ENCODE measurements at regions not wholly inside any gene's neighbourhood (a gene's known extent, or its start where the extent isn't known, plus 50 kb on each side); places are given as distances from the start of the nearest gene placed in this dataset.
A peak's percentile ranks its signal among the peaks of the same experiment; 100 is the strongest.

DNA sequence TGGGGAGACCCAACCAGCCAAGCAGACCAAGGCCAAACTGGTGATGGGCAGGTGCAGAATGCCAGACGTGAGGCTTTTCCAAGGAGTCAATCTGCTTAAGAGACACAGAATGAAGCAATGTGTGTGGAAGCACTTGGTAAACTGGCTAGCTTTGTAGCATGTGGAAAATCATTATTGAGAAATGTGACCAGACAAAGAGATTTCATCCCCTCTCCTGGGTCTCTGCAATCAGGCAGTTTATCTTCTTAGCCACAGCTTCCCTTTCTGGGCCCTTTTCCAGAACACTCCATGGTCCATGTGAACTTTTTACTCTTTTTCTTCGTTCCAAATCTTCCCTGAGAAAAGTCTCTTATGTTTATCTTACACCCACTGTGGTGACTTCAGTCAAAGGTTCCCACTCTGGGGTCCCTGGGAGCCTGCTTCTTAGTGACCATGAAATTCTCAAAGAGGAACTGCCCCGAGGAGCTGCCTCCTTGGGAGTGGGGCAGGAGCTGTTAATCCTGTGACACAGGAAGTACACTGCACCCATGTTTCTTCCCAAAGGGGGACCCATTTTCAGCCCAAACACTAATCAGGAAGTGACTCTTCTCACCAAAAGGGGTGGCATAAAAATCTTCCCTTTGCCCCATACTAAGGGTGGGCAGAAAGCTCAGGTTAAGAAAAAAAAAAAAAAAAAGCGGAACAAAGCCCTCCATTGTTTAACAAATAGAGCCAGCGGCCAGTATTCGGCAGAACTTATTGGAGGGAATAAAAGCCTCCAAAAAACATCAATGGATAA, 346.2 kb upstream of the ASIC2 start:
- DNase-seq = no peak

DNA sequence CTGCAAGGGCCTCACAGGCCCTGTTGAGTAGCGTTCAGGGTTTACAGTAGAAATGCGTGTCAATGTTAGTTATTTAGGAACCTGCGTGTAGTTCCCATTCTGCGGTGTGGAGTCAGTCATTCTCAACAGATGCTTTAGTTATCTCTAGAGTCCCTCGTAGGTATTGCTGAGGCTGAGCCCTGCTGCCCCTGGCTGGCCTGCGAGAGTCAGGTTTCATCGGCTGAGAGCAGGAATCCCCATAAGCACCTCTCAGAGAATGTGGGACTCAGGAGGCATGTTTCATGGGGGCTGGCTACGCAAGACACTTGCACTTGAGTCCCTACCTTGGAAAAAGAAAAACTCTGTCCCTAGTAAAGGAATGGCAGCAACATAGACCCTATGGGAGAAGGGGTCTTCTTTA, 347.5 kb upstream of the ASIC2 start:
- DNase-seq = no peak

DNA sequence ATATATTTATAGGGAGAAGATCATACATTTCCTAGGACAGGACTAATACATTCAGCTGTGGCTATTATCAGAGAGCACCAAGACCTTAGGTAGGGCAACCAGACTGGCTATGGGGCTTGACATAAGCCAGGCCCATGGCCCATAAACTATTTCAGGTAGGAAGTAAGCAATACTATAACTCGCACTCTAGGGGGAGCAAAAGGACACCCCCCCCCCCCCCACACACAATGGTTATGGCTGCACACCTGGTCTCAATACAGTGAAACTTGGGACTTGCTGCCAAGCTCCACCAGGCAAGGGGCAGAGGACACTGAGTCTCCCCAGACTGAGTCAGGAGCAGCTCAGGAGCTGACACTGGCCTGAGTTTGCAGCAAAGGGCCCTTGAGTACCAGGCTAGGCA, 348.9 kb upstream of the ASIC2 start:
- no peak for DNase-seq

DNA sequence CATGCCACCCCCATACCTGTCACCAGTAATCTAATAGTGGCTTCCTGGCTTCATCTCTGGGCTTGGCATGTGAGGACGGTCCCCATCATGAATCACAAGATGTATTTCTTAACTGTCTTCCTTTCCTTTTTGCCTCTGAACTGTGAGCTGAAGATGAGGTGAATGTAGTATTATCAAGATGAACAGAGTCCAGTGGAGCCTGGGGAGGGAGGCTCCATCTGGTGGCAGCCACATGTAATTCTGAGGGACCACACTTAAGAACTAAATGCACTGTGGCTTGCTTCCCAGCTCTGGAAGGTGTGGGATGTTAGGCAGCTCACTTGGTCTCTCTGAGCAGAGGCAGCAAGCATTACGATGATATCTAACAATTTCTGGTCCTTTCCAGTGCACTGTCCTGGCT, 354.9 kb upstream of the ASIC2 start:
- peak in 21 of 56 donors; percentile 1 to 53 (median 16) for DNase-seq

DNA sequence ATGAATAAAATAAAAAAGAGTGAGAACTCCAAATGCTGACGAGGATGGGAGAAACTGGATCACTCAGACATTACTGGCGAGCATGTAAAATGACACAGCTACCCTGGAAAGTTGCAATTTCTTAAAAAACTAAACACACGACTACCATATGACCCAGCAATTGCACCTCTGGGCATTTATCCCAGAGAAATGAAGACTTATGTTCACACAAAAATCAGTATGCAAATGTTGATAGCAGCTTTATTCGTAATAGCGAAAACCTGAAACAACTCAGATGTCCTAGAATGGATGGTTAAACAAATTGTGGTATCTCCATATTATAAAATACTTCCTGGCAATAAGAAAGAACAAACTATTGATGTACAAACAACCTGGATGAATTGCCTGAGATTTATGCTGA, 357.2 kb upstream of the ASIC2 start:
- no peak for DNase-seq

DNA sequence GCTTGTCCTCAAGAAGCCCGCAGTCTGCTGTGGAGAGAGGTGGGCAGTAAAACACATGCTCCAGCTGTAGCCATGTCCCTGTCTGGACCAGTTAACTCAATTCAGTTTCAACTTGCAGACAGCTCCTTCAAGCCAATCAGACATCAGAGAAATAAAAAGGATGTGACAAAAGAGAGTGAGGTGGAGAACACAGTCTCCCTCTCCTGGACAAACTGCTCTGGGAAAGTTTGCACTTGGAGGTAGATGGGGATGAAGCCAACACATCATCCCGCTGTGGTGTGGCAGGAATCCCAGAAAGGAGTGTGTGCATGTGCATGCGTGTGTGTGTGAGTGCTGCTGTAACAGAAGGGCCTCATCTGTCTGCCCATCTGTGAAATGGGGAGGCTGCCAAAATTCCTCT, 358.6 kb upstream of the ASIC2 start:
- DNase-seq = no peak

DNA sequence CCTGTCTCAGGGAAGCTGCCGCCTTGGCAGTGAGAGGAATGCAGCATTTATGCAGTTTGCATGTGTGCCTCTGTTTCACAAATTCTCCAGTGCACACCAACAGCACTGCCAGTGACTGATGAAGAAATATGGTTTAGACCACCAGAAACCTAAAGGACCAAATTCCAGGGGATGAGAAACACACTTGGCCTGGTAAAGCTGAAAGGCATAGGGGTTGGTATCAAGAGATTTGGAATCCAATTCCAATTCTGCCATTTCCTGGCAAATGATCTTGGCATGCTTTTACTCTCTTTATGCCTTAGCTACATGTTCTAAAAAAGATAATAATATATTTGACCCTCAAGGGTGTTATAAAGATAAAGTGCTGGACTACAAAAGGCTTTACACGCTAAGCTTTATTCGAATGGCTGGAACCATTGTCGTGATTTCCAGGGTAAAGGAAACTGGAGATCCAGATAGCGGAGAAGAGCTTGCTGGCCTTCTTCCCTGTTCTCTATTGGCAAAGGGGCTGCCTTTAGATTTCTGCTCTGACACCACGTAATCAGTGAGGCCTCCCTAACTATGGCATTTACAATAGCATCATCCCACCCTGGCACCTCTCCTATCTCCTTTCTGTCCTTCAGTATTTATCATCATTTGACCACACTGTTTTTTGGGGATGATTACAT, 359.8 kb upstream of the ASIC2 start:
- no peak for DNase-seq

DNA sequence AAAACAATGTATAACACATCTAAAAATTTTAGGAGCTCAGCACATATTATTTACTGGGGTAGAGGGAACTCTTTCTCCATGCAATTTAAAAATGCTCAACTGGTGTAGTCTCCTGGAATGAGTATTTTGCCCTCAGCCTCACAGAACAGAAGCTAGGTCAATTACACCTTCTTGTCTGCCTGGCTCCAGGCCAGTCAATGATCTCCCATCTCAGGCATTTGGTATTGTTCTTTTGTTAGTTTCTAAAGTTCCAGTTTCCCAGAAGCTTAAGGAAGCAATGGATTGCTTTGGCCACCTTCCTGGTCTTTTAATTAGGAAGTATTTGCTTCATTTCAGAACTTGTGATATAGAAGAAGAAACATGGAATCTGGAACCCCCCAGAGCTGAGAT, 360.3 kb upstream of the ASIC2 start:
- no peak for DNase-seq

DNA sequence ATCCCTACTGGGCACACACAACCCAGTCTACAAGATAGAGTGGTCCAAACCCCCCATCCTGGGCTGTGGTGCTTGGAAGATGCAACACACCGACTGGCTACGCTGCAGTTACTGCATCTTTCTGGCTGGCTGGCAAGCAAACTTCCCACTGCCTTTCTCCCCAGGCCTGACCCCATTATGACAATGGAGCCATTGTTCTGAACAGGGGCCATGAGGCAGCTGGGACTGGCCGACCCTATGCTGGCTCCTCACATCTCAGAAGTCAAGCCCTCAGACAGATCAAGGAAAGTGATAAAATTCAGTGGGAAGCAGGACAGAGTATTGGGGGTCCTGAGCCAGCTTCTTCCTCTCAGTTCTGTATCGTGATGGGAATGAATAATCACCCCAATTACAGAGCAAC, 364.1 kb upstream of the ASIC2 start:
- DNase-seq = peak in 13 of 56 donors; percentile 1 to 18 (median 5)

DNA sequence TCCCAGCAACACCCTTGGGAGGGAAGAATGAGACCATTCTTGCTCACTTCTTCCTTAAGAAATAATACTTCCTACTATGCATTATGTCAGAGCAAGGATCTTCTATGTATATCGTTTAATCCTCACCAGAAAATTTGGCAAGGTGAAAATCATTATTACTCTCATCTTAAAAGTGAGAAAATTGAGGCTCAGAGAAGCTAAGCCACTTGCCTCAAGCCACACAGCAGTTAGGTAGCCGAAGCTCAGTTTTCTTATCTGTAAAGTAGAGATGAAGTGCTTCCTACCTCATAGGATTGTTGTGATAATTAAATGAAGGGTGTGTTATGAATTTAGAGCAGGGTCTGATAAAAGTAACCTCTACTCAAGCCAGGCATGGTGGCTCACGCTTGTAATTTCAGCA, 368.9 kb upstream of the ASIC2 start:
- DNase-seq = no peak

DNA sequence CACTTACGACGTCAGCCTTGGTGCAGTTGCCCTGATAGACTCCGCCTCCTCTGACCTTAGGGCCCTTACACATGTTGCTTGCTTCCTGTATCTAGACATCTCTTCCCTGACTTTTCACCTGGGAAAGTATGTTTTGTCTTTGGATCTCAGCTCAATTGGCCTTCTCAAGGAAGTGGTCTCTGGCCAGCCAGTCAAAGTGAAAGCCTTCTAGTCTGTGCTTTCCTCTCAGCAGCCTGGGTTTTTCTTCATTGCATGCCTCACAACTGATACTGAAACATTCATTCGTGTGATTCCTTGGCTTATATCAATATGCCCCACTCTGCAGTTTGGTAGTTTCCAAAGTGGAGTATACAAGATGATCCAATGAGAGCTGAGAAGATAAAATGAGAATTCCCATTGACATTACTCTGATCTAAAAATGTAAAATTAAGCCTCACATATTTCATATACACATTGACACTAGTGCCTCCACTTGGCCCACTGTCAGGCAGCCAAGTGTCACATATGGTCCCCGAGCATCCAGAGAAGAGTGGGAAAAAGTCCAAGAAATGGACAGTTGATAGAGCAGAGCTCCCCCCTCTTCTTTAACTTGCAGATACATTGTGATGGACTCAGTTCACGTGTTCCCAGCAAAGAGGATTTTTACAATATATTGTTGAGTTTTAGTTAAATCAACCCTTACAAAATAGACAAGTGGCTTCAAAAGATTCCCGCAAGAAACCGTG, 371.2 kb upstream of the ASIC2 start:
- no peak for DNase-seq

DNA sequence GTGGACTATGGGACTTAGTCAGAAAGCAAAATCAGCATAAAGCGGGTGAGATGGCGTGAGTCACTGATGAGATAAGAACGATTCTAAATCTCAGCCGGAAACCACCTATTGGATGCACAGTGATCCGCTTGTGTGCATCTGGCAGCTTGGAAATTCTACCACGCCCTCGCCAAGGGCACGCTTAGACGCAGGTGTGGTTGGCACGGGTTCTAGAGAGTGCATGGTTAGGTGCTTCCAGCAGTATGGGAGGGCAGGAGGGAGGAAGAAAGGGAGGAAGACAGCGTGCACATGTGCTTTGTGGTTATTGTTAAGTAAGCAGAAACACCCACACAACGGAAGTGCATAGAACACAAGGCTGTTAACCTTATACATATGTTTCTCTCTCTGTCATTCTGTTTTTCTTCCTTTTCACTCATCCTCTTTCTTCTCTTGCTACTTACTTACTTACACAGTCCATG, 374.0 kb upstream of the ASIC2 start:
- no peak for DNase-seq

DNA sequence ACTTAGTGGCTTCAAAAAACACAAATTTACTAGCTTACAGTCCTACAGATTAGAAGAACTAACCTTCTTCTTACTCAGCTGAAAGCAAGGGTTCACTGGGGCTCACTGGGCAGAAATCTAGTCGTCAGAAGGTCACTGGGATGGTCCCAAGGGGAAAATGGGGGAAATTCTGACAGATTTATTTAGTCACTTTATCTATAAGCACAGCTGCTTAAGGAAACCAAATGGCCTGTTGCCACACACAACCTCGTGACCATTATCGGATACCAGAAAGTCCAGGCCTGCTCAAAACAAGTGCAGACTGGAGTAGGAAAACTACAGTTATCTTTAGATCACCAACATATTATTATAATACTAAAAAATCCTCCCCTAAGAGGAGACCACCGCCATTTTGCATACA, 374.6 kb upstream of the ASIC2 start:
- DNase-seq = no peak

DNA sequence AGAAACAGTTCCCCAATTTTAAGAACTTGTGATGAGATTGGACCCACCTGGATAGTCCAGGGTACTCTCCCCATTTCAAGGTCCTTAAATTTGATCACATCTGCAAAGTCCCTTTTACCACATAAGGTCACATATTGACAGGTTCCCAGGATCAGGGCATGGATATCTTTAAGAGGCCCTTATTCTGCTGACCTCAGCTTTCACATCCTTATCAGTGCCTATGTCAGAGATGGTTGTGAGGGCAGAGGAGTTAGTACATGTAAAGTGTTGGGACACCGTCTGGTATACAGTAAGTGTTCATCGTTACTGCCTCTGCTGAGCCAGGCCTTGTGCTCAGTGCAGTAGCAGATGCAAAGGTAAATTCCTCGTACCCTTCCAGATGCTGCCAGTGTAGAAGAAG, 375.4 kb upstream of the ASIC2 start:
- DNase-seq = no peak

DNA sequence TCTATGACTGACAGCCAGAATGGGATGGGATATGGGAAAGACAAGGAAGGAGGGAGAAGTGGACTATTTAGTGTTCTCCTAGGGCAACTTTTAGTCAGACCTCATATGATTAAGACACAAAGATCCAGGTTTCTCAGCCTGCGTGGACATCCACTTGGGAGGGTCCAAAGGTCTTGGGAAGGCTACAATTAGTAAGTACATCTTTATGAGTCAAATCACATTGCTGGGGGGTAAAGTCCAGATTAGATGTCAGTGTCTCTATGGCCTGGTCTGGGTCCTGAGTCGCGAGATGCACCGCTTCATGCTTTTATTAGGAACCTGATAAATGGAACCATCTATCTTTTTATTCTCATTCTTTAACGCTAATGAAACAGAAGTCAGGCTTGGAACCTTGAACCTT, 378.4 kb upstream of the ASIC2 start:
- DNase-seq = no peak

DNA sequence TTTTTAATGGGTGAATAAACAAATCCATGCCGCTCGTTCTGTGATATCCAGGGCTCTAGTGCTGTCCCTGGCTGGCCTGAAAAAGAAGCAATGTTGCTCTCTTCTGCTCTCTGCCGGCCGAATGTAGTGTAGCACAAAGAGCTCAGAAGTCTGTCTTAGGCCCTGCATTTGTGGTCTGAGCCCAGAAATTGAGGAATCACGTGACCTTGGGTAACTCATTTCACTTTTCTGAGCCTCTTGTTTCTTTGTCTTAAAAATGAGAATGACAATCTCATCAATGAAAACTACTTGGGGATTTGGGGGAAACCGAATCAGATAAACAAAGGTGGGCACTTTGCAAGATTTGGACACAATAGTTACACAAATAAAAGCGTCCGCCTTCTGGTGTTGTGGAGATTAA, 381.6 kb upstream of the ASIC2 start:
- peak in 46 of 56 donors; percentile 5 to 81 (median 38) for DNase-seq

DNA sequence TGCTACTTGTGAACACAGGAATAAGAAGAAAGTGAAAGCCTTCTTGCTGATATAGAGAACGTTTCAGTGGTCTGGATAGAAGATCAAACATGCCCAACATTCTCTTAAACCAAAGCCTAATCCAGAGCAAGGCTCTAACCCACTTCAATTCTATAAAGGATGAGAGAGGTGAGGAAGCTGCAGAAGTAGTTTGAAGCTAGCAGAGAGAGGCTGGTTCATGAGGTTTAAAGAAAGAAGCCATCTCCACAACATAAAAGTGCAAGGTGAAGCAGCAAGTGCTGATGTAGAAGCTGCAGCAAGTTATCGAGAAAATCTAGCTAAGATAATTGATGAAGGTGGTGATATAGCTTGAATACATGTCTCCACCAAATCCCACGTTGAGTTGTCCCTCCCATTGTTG, 383.3 kb upstream of the ASIC2 start:
- DNase-seq = no peak

DNA sequence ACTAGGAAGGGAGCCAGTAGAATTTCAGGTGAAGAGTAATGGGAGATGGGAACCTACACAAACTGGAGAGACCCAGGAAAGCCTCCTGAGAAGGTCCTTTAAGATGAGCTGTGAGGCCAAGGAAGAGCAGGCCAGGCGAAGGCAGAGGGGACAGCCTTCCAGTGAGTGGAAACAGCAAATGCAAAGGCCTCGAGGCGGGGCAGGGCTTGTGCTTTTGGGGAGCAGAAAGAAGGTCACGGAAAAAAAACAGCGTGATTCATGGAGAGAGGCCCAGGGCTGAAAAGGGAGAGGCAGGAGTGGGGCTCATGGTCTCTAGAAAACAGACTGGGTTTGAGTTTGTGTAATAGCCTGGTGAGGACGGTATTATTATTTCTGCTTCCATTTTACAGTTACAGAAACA, 386.5 kb upstream of the ASIC2 start:
- no peak for DNase-seq

DNA sequence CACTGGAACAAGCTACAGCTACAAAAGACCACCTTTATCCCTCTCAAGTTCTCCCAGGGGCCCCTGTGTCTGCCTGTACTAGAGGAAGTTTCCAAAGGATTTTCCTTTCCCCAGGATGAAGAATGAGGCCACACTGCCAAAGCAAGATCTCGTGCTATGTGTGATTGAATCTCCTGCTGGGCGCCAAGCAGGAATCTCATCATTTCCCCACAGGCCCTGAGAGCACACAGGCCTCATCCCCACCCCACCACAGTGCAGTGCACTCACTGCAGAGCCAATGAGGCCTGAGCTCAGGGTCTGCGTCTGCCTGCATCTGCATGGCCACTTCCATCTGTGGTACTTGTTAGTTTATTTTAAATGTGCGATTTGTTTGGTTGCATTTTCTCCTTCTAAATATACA, 387.4 kb upstream of the ASIC2 start:
- no peak for DNase-seq

DNA sequence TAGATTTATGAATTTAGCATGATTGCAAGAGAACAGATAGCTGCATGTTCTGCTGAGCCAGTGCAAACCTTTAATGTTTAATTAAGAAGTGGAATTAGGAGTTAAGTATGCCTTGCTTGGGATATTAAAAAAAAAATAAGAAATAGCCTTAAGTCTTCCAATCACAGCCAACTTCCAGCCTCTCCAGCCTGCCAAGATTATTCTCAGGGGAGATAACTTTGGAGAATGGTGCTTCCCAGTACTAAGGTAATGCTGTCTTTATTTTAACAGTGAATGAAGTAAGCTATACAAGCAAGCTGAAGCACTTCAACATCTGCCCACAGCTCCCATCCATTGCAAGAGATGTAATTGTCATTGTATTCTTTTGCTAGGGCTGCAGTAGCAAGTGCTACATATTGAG, 389.5 kb upstream of the ASIC2 start:
- DNase-seq = no peak

DNA sequence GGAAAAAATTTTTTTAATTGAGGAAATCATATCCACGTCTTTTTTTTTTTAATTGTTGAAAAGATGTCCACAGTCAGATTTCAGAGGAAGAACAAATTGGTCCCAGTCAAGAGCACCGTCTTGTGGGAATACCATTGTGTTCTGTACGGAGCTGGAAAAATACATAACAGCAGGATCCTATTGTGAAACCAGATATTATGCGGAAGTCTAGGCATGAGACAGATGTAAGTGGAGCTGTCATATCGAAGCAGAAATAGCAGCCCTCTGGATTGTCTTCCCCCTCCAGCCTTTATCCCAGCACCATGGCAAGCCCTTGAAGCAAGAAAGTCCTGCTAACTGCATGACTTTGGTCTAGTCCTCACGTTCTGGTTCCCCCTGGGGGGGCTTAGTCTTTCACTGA, 391.6 kb upstream of the ASIC2 start:
- DNase-seq = no peak

DNA sequence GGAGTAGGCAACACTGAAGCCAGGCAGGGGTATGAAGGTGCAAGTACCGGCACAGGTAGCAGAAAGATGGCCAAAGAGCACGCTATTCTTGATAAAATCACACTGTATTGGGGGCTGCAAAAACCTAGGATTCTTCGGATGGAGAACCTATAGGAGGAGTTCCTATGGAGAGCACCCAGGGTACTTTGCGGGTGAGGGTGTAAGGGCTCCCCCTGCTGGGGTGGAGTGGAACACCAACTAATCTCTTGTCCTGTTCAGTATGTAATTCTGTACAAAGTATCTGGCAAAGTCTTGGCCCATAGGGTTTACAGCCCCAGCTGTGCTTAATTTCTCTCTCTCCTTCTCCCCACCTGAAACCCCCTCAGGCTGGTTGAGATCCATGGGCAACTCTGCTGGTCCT, 393.1 kb upstream of the ASIC2 start:
- DNase-seq = no peak

DNA sequence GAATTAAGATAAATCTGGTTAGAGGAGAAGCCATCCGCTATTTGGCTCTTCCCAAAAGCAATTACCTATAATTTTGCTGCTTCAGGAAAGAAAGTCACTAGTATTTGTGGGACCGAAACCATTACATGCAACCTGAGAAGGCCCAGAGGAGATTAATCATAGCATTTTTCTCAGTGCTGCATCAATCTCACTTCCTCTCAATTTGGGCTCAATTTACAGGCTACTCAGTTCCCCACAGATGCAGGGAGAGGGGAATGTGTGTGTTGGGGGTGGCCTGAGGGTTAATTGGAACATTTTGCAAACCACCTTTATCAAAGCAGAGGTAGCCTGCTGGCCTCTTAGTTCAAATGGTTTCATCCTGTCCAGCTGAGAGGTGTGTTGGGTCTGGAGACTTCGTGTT, 394.7 kb upstream of the ASIC2 start:
- no peak for DNase-seq
